ENCODE measurements at regions not wholly inside any gene's neighbourhood (a gene's known extent, or its start where the extent isn't known, plus 50 kb on each side); places are given as distances from the start of the nearest gene placed in this dataset.

- Histone ChIP-seq H3K4me2 (ENCODE audit: insufficient read depth, low read length) (no peak overlapping the region), H3K4me1 (replicated peaks in 1 of 2; ENCODE audit: control insufficient read depth in 2 of 2, insufficient read depth in 2 of 2, low read length in 2 of 2) (no peaks in the 10 kb centered on the region), H3K36me3 (ENCODE audit: control insufficient read depth, insufficient read depth, low read length) (no peaks in the 10 kb centered on the region), H3K79me2 (ENCODE audit: control insufficient read depth, insufficient read depth, low read length) (no peaks in the 10 kb centered on the region), H3K9me1 (ENCODE audit: control insufficient read depth, insufficient read depth, low read length) (no peaks in the 10 kb centered on the region), H3K27ac (ENCODE audit: extremely low read depth, low read depth, low read length) (no peak overlapping the region), H3K27me3 (ENCODE audit: control insufficient read depth in 2 of 2, insufficient read depth in 2 of 2, low read length in 2 of 2) (no peaks in the 10 kb centered on the region), H2AFZ (ENCODE audit: low read depth, low read length) (no peak overlapping the region), H3K9ac (ENCODE audit: insufficient read depth in 1 of 2, low read depth in 2 of 2, low read length in 2 of 2) (no peak overlapping the region), H3K4me3 (no peak overlapping the region), H4K20me1 (replicated peaks; ENCODE audit: control insufficient read depth, insufficient read depth, low read length) (no peaks in the 10 kb centered on the region), H3K9me3 (replicated peaks; ENCODE audit: control insufficient read depth, insufficient read depth, low read depth, low read length) (no peaks in the 10 kb centered on the region)
- DNase-seq (ENCODE audit: extremely low read depth in 1 of 4, low spot score in 3 of 4), result no peak
- CTCF ChIA-PET (ENCODE audit: low intra/inter-chr PET ratio), result no interaction called here
- intact Hi-C loops (cut with micrococcal nuclease), result no loop called here
- POLR2A ChIA-PET, result no interaction called here
- 0% methylated on average over 2 of the region's 2 CpGs for WGBS (ENCODE audit: insufficient coverage, low coverage, missing lambda C conversion rate)
- no peak for FAIRE-seq
- in situ Hi-C loops (cut with MboI), result no loop called here
- TF ChIP-seq ZNF24 (IDR thresholded peaks at IDR 0.05) (no peak), DEAF1 (CRISPR knock-in tag; IDR thresholded peaks at IDR 0.05) (no peak), MYC (IDR thresholded peaks at IDR 0.05; ENCODE audit: low read depth, low read length) (no peak), MYC (CRISPR knock-in tag; IDR thresholded peaks at IDR 0.05; ENCODE audit: borderline replicate concordance, low read depth) (no peak), KLF1 (tag; IDR thresholded peaks at IDR 0.05) (no peak), KHSRP (IDR thresholded peaks at IDR 0.05) (no peak), ZNF121 (CRISPR knock-in tag; conservative IDR thresholded peaks at IDR 0.05) (no peak), LARP7 (IDR thresholded peaks at IDR 0.05) (no peak), ZNF445 (CRISPR knock-in tag; IDR thresholded peaks at IDR 0.05; ENCODE audit: low read depth) (no peak), HNRNPH1 (optimal IDR thresholded peaks at IDR 0.05; ENCODE audit: low read depth, low read length) (no peak), NEUROD1 (IDR thresholded peaks at IDR 0.05; ENCODE audit: borderline replicate concordance, low read depth, low read length, partially characterized antibody) (no peak)
- no peak for ATAC-seq
- BruUV-seq (replicated peaks), result no TSS peak
These were observed 509.8 kb upstream of the SMIM21 start for GRCh38 chr18:75937306-75937705.

Data from K562 (cell line).